ENCODE measurements at regions not wholly inside any gene's neighbourhood (a gene's known extent, or its start where the extent isn't known, plus 50 kb on each side); places are given as distances from the start of the nearest gene placed in this dataset.

DNA sequence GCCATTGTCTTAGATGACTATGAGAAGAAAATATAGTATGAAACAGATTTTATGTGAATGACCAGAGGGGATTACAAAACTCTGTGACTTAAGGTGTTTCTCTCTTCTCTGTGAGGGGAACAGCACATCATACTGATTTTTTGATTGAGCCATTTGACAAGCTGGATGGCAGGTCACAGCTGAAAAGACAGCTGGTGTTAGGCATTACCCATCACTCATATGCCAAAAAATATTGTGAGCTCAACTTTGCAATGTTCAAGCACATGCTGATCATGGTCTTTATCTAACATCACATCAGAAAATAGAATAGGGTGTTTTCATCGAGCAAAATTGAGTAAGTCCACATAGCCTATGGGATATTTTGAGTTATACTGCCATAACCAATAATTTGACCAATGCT lies 86.7 kb upstream of the TECRL start:
- DNase-seq (ENCODE audit: low read depth in 1 of 2, low spot score in 1 of 2), result no peak

DNA sequence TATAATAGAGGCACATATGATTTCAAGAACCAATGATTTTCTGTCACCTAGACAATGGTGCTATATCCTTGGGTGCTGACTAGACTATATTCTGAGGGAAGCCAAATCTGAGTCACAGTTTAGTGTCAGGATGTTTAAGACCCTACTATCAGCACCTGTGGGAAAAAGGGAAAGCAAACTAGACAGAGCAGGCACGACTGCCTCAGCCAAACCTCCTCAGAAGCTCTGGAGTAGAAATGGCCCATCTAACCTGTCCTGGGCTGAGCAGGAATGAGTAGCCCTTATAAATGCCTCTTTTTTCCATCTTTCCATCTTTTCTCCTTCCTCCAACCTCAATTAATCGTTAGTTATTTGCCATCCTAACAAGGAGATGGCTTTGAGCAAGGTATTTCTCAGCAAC lies 80.4 kb upstream of the TECRL start:
- DNase-seq (ENCODE audit: low read depth in 1 of 2, low spot score in 1 of 2), result no peak

DNA sequence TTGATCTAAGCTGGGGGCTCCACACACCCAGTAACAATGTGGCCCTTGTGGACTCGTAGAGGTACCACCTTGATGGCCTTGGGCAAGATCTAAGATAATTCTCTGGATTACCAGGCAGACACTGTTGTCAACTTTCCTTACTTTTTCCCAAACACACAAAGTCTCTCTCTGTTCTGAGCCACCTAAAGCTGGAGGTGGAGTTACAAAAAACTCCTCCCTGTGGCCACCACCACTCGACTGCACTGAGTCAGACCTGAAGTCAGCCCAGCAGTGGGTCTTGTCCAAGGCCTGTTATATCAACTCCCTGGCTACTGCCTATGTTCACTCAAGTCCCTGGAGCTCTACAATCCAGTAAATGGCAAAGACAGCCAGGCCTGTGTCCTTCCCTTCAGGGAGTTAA lies 70.1 kb upstream of the TECRL start:
- DNase-seq (ENCODE audit: low read depth in 1 of 2, low spot score in 1 of 2), result no peak

DNA sequence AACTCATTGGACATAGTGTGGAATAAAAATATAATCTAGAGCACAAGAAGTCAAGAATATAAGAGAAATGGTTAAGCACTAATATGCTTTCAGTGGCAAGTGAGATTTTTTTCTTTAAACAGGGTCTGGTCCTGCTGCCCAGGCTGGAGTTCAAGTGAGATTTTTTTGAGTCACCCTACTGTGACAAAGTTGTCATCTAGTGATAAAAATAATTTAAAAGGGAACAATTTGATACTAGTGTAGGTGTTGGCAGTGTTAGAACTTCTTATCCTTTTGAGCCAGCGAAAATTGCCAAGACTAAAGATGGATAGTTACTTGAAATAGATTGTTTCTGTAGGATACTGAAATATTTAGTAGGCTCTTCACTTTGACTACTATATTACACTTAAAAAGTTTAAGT lies 67.9 kb upstream of the TECRL start:
- no peak for DNase-seq (ENCODE audit: low read depth in 1 of 2, low spot score in 1 of 2)

DNA sequence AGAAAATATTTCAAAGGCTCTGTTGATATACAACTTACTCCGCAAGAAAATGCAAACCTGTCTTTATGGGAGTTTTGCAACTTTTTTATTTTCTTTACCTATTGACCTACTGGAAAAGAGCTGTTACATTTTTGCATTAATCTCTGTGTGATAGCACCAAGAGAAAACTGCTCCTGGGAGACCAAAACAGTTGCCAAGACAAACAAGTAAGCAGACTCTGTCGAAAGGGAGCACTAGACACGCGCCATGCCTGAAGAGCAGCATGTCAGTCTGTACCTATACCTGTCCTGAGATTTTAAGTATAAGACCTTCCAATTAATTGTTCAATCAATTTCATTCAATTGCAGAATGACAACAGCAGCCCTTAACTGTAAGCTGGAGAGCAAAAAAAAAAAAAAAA lies 56.0 kb upstream of the TECRL start:
- DNase-seq (ENCODE audit: low read depth in 1 of 2, low spot score in 1 of 2), result no peak

DNA sequence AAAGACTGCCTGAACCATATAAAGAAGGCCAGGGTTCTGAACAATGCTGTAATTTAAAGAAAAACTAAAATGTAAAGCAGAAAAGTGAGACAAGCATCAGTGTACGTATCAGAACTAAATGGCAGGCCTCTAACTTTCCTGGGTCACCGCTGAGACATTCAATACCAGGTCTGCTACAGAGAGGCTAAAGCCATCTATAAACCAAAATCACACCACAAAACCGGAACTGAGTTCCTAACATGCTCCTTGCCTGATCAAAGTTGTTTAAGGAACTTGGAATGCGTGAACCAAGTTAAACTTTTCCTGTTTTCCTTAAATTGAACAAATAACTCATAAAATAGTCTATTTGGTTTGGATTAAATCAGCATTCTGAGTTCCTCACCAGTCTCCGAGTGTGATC lies 55.3 kb upstream of the TECRL start:
- no peak for DNase-seq (ENCODE audit: low read depth in 1 of 2, low spot score in 1 of 2)

Data from activated CD4-positive, alpha-beta T cell treated with anti-CD3 and anti-CD28 coated beads, Interleukin-2, amount 50 U/mL, for 24 hours (primary cell).